H1 (cell line): ENCODE measurements at regions not wholly inside any gene's neighbourhood (a gene's known extent, or its start where the extent isn't known, plus 50 kb on each side); places are given as distances from the start of the nearest gene placed in this dataset.

ENCODE experiments used
- CTCF ChIA-PET: fragments of 300-600 bp; sonication (Branson Sonifier 250); formaldehyde crosslinking; loops from one replicate; lab custom pipeline; 2021; ENCODE audit not compliant: partially characterized antibody; lab: Charles Lee
- POLR2A ChIA-PET: fragments of 300-600 bp; sonication (Branson Sonifier 250); formaldehyde crosslinking; loops from one replicate; lab custom pipeline; 2021; ENCODE audit warnings: inconsistent platforms; ENCODE audit not compliant: partially characterized antibody; lab: Charles Lee
- DNase-seq, 2 experiments: peaks; one replicate each; pipeline versions ENCODE4 v3.0.0 to v3.0.0-alpha.2; 2010 to 2022; ENCODE audit warnings: low spot score in 2 of 2, low read depth in 1 of 2, mixed read lengths in 1 of 2
- FAIRE-seq: peaks from 2 replicates; lab custom pipeline; 2011; peaks lifted over from hg19 to GRCh38; lab: Jason Lieb, UNC
- H2AFZ ChIP-seq: 2 replicates; pipeline ENCODE4 v1.8.1; 2012; ENCODE audit warnings: low read length, inconsistent platforms
- H2AK5ac ChIP-seq: 2 replicates; pipeline ENCODE4 v1.6.1; 2013; ENCODE audit warnings: low read depth, low read length
- H2BK120ac ChIP-seq: replicated peaks from 2 replicates; pipeline ENCODE3; 2013; ENCODE audit warnings: low read depth, low read length, inconsistent platforms
- H2BK12ac ChIP-seq: 2 replicates; pipeline ENCODE4 v1.6.1; 2013; ENCODE audit warnings: low read depth, low read length
- H2BK15ac ChIP-seq: 2 replicates; pipeline ENCODE4 v1.6.1; 2013; ENCODE audit warnings: low read length
- H2BK20ac ChIP-seq: 2 replicates; pipeline ENCODE4 v1.6.1; 2013; ENCODE audit warnings: low read length
- H2BK5ac ChIP-seq: 2 replicates; pipeline ENCODE4 v1.6.1; 2013; ENCODE audit warnings: low read depth, low read length
- H3K14ac ChIP-seq: 2 replicates; pipeline ENCODE4 v1.6.1; 2013; ENCODE audit warnings: inconsistent platforms; ENCODE audit not compliant: insufficient read length
- H3K18ac ChIP-seq: 2 replicates; pipeline ENCODE4 v1.6.1; 2013; ENCODE audit warnings: low read length; ENCODE audit errors: extremely low read depth
- H3K23ac ChIP-seq: 2 replicates; pipeline ENCODE4 v1.6.1; 2013; ENCODE audit warnings: inconsistent platforms; ENCODE audit not compliant: insufficient read length
- H3K23me2 ChIP-seq: 2 replicates; pipeline ENCODE4 v1.6.1; 2013; ENCODE audit warnings: low read depth, low read length
- H3K27ac ChIP-seq: 2 replicates; pipeline ENCODE4 v1.6.1; 2011; ENCODE audit warnings: low read depth, low read length, inconsistent platforms
- H3K27me3 ChIP-seq, 4 experiments: replicated peaks in 1 of 4; 1 replicate in 1 of 4; 2 replicates in 3 of 4; pipeline versions ENCODE4 v1.6.1 to v1.8.1; 2011 to 2013; ENCODE audit warnings: low read length in 3 of 4, mild to moderate bottlenecking in 3 of 4, inconsistent platforms in 2 of 4, mixed read lengths in 2 of 4, moderate library complexity in 1 of 4; ENCODE audit not compliant: control insufficient read depth in 3 of 4, insufficient read depth in 3 of 4; ENCODE audit errors: extremely low read depth in 1 of 4
- H3K36me3 ChIP-seq, 4 experiments: 2 replicates each; pipeline versions ENCODE4 v1.6.1 to v1.8.1; 2011 to 2013; ENCODE audit warnings: mild to moderate bottlenecking in 4 of 4, low read length in 3 of 4, moderate library complexity in 2 of 4, control low read depth in 1 of 4, inconsistent platforms in 1 of 4; ENCODE audit not compliant: insufficient read depth in 4 of 4, control insufficient read depth in 2 of 4
- H3K4ac ChIP-seq: replicated peaks from 2 replicates; pipeline ENCODE3; 2013; ENCODE audit warnings: low read length, low read depth, mixed read lengths, inconsistent platforms; ENCODE audit not compliant: insufficient read length
- H3K4me1 ChIP-seq, 4 experiments: replicated peaks in 1 of 4; 1 replicate in 1 of 4; 2 replicates in 3 of 4; pipeline versions ENCODE4 v1.6.1 to v1.8.1; 2011 to 2013; ENCODE audit warnings: low read length in 3 of 4, inconsistent platforms in 2 of 4, mixed read lengths in 1 of 4; ENCODE audit not compliant: insufficient read depth in 4 of 4, control insufficient read depth in 3 of 4
- H3K4me2 ChIP-seq, 2 experiments: 2 replicates each; pipeline versions ENCODE4 v1.6.1 to v1.8.1; 2011 to 2013; ENCODE audit warnings: low read depth in 2 of 2, low read length in 2 of 2, control low read depth in 1 of 2, inconsistent platforms in 1 of 2, mild to moderate bottlenecking in 1 of 2; ENCODE audit not compliant: insufficient read depth in 1 of 2
- H3K4me3 ChIP-seq, 4 experiments: fragments of 200-600, 300-600 bp in 1 of 4; sonication (generic), shearing (Covaris generic), sonication (Bioruptor Twin) in 1 of 4; 2 replicates each; pipeline versions ENCODE4 v1.5.1 to v1.8.1; 2011 to 2016; ENCODE audit warnings: low read length in 4 of 4, low read depth in 3 of 4, control low read depth in 2 of 4, inconsistent platforms in 2 of 4, mild to moderate bottlenecking in 2 of 4, mixed read lengths in 1 of 4, moderate library complexity in 1 of 4; ENCODE audit not compliant: insufficient read depth in 2 of 4; ENCODE audit errors: extremely low read depth in 1 of 4
- H3K56ac ChIP-seq: replicated peaks from 2 replicates; pipeline ENCODE3; 2013; ENCODE audit warnings: low read depth, mild to moderate bottlenecking, mixed read lengths, low read length, inconsistent platforms; ENCODE audit not compliant: insufficient read length
- H3K79me1 ChIP-seq: 2 replicates; pipeline ENCODE4 v1.6.1; 2013; ENCODE audit warnings: low read depth, low read length, control low read depth
- H3K79me2 ChIP-seq, 2 experiments: 2 replicates each; pipeline versions ENCODE4 v1.6.1 to v1.8.1; 2012 to 2013; ENCODE audit warnings: low read length in 2 of 2, mild to moderate bottlenecking in 2 of 2, inconsistent platforms in 1 of 2; ENCODE audit not compliant: insufficient read depth in 2 of 2, control insufficient read depth in 1 of 2
- H3K9ac ChIP-seq, 4 experiments: replicated peaks in 1 of 4; 1 replicate in 1 of 4; 2 replicates in 3 of 4; pipeline versions ENCODE4 v1.6.1 to v1.8.1; 2011 to 2013; ENCODE audit warnings: low read depth in 3 of 4, low read length in 3 of 4, control low read depth in 2 of 4, mild to moderate bottlenecking in 2 of 4, moderate library complexity in 2 of 4, inconsistent platforms in 1 of 4; ENCODE audit errors: extremely low read depth in 1 of 4
- H3K9me3 ChIP-seq, 2 experiments: 2 replicates each; pipeline versions ENCODE4 v1.6.1 to v1.8.1; 2012 to 2013; ENCODE audit warnings: mild to moderate bottlenecking in 2 of 2, moderate library complexity in 2 of 2, control low read depth in 1 of 2, inconsistent platforms in 1 of 2, low read depth in 1 of 2, low read length in 1 of 2, mixed read lengths in 1 of 2; ENCODE audit not compliant: insufficient read depth in 2 of 2
- H4K20me1 ChIP-seq, 2 experiments: replicated peaks in 1 of 2; 2 replicates each; pipeline versions ENCODE3 to v1.8.1; 2011 to 2013; ENCODE audit warnings: inconsistent platforms in 2 of 2, low read length in 2 of 2, mild to moderate bottlenecking in 1 of 2; ENCODE audit not compliant: insufficient read depth in 2 of 2, control insufficient read depth in 1 of 2
- H4K5ac ChIP-seq: 2 replicates; pipeline ENCODE4 v1.6.1; 2013; ENCODE audit warnings: low read length, low read depth, mixed read lengths, inconsistent platforms; ENCODE audit not compliant: insufficient read length
- H4K8ac ChIP-seq: 2 replicates; pipeline ENCODE4 v1.8.0; 2013; ENCODE audit warnings: mild to moderate bottlenecking, moderate library complexity, low read length, inconsistent platforms; ENCODE audit not compliant: insufficient read depth; ENCODE audit errors: extremely low read depth
- H4K91ac ChIP-seq: replicated peaks from 2 replicates; pipeline ENCODE3; 2013; ENCODE audit warnings: low read length, mixed read lengths, inconsistent platforms; ENCODE audit not compliant: insufficient read length
- ASH2L ChIP-seq: fragments of 200-600, 300-600 bp; sonication (generic); IDR thresholded peaks from one replicate; pipeline ENCODE4 v1.7.1; 2017; ENCODE audit warnings: low read length
- ATF3 ChIP-seq: IDR thresholded peaks from 2 replicates; pipeline ENCODE4 v1.6.1; 2011; ENCODE audit warnings: low read depth, mild to moderate bottlenecking, low read length; ENCODE audit not compliant: insufficient read depth
- HDAC6 ChIP-seq: IDR thresholded peaks from one replicate; pipeline ENCODE4 v1.7.1; 2012; ENCODE audit warnings: low read depth, mild to moderate bottlenecking, inconsistent platforms, low read length, moderate library complexity
- JUN ChIP-seq: IDR thresholded peaks from 2 replicates; pipeline ENCODE4 v1.6.1; 2011; ENCODE audit warnings: low read depth, mild to moderate bottlenecking, improper control_type of control experiment, low read length
- KDM5A ChIP-seq: fragments of 200-600 bp; IDR thresholded peaks from 2 replicates; pipeline ENCODE4 v1.7.1; 2012; ENCODE audit warnings: mild to moderate bottlenecking, low read length, inconsistent platforms, mixed read lengths
- RNF2 ChIP-seq: fragments of 200-900, 300-1000 bp; sonication (generic); IDR thresholded peaks from 2 replicates; pipeline ENCODE4 v1.7.1; 2016; ENCODE audit warnings: borderline replicate concordance, low read depth, mild to moderate bottlenecking, antibody characterized with exemption, low read length; ENCODE audit not compliant: poor library complexity, severe bottlenecking; ENCODE audit errors: missing control alignments
- SIN3A ChIP-seq, 2 experiments: IDR thresholded peaks in 1 of 2; conservative IDR thresholded peaks in 1 of 2; 2 replicates each; pipeline ENCODE4 v1.6.1; 2011 to 2012; ENCODE audit warnings: low read length in 2 of 2, improper control_type of control experiment in 1 of 2, low read depth in 1 of 2, mild to moderate bottlenecking in 1 of 2
- TAF1 ChIP-seq: IDR thresholded peaks from 2 replicates; pipeline ENCODE4 v1.6.1; 2011; ENCODE audit warnings: mild to moderate bottlenecking, low read depth, low read length
- TAF7 ChIP-seq: optimal IDR thresholded peaks from 2 replicates; pipeline ENCODE3; 2011; ENCODE audit warnings: low read depth, mild to moderate bottlenecking, inconsistent platforms, low read length, moderate library complexity, borderline replicate concordance
- YY1 ChIP-seq: IDR thresholded peaks from 2 replicates; pipeline ENCODE4 v1.6.1; 2011; ENCODE audit warnings: low read depth, mild to moderate bottlenecking, low read length

GRCh38 chr14:85122690-85123089, 407.3 kb upstream of the FLRT2 start:
- ChIA-PET POLR2A (no interaction called here), CTCF (no interaction called here)
- no peak for TF ChIP-seq ASH2L
- no peak for TF ChIP-seq HDAC6
- TF ChIP-seq TAF7 = no peak
- TF ChIP-seq YY1 = no peak
- TF ChIP-seq TAF1 = no peak
- no peak for TF ChIP-seq RNF2
- no peak for TF ChIP-seq JUN
- TF ChIP-seq SIN3A (conservative IDR thresholded peaks at IDR 0.05 in 1 of 2, IDR thresholded peaks at IDR 0.05 in 1 of 2; ENCODE audit: low read depth in 1 of 2, low read length in 2 of 2) = no peak
- no peak for TF ChIP-seq ATF3
- TF ChIP-seq KDM5A = no peak

More at GRCh38 chr14:85122690-85123089, 407.3 kb upstream of the FLRT2 start:
- H3K4me3 ChIP-seq = no peak overlapping the region
- no peak overlapping the region for H3K23ac ChIP-seq
- no peak overlapping the region for H2BK15ac ChIP-seq
- no peak overlapping the region for H2BK20ac ChIP-seq
- H3K4ac ChIP-seq = no peak overlapping the region
- H3K79me2 ChIP-seq = no peaks in the 10 kb centered on the region
- DNase-seq (no peak), FAIRE-seq (no peak)
- H3K4me2 ChIP-seq = no peak overlapping the region
- H4K5ac ChIP-seq = no peak overlapping the region
- H2BK5ac ChIP-seq = no peak overlapping the region
- H3K9ac ChIP-seq = no peak overlapping the region
- no peaks in the 10 kb centered on the region for H3K9me3 ChIP-seq
- no peak overlapping the region for H2AK5ac ChIP-seq
- no peak overlapping the region for H4K8ac ChIP-seq
- H3K27me3 ChIP-seq = no peaks in the 10 kb centered on the region
- no peaks in the 10 kb centered on the region for H3K36me3 ChIP-seq
- H3K79me1 ChIP-seq = no peaks in the 10 kb centered on the region
- no peak overlapping the region for H2BK12ac ChIP-seq
- no peak overlapping the region for H2BK120ac ChIP-seq
- H3K18ac ChIP-seq = no peak overlapping the region
- no peaks in the 10 kb centered on the region for H3K4me1 ChIP-seq
- H4K91ac ChIP-seq = no peak overlapping the region
- H3K27ac ChIP-seq = no peak overlapping the region
- no peak overlapping the region for H2AFZ ChIP-seq
- no peak overlapping the region for H3K56ac ChIP-seq
- H3K14ac ChIP-seq = no peak overlapping the region
- H4K20me1 ChIP-seq = no peaks in the 10 kb centered on the region
- peaks cover 2% of the 10 kb centered on the region; the same call in 1 of the 2 replicates for H3K23me2 ChIP-seq
